Fibroblast of villous mesenchyme (primary cell): ENCODE measurements at regions not wholly inside any gene's neighbourhood (a gene's known extent, or its start where the extent isn't known, plus 50 kb on each side); places are given as distances from the start of the nearest gene placed in this dataset.
"Not testable (repeated sequence)": the region's sequence is repeated elsewhere in the genome, so short reads cannot be mapped to it uniquely, and the experiment has no call there.

ENCODE experiments used
- DNase-seq: peaks from one replicate; pipeline ENCODE4 v3.0.0-alpha.2; 2010; ENCODE audit warnings: low read depth
- H3K4me3 ChIP-seq: 2 replicates; pipeline ENCODE4 v1.5.1; 2011; ENCODE audit warnings: low read depth, mild to moderate bottlenecking, low read length
- TF ChIP-seq, protein P1 (sequence below): IDR thresholded peaks from 2 replicates; pipeline ENCODE4 v1.5.1; 2012; ENCODE audit warnings: low read depth, mild to moderate bottlenecking, low read length; ENCODE audit not compliant: insufficient read depth

DNA sequence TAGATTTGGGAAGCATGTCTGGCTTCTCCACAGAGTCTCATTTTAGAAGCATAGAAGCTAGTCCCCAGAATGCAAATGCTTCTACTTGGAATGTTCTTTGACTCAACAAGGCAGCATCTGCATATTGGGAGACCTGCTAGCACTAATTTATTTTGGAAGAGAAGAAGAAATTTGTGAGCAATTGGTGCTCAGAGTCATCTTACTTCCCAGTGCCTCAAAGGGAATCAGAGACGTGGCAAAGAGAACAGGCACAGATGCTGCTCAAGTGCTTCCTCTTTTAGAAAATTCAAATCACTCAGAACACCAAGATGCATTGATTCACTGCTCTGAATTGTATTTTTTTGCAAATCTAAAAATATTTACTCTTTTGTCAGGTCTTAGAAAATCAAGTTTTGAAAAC, 255.7 kb downstream of the BRINP2 start:
- H3K4me3 ChIP-seq = no peak overlapping the region
- TF ChIP-seq, protein P1, sequence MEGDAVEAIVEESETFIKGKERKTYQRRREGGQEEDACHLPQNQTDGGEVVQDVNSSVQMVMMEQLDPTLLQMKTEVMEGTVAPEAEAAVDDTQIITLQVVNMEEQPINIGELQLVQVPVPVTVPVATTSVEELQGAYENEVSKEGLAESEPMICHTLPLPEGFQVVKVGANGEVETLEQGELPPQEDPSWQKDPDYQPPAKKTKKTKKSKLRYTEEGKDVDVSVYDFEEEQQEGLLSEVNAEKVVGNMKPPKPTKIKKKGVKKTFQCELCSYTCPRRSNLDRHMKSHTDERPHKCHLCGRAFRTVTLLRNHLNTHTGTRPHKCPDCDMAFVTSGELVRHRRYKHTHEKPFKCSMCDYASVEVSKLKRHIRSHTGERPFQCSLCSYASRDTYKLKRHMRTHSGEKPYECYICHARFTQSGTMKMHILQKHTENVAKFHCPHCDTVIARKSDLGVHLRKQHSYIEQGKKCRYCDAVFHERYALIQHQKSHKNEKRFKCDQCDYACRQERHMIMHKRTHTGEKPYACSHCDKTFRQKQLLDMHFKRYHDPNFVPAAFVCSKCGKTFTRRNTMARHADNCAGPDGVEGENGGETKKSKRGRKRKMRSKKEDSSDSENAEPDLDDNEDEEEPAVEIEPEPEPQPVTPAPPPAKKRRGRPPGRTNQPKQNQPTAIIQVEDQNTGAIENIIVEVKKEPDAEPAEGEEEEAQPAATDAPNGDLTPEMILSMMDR = no peak
- no peak for DNase-seq

DNA sequence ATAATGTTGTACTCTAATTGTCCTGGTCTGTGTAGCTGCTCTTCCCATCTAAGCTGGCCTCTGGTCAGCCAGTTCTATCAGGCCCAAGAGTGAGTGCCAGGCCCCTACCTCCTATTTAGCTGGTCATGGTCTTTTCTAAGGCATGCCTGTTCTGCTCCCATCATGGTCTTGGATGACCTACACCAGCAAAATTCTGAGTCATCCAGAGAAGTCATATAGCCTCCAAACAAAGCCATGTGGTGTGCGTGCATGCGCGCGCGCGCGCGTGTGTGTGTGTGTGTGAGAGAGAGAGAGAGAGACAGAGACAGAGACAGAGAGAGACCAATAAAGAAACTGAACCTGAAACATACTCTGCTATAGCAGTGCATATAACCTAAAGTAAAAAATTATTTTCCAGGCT, 254.4 kb downstream of the BRINP2 start:
- TF ChIP-seq, protein P1 = no peak
- no peak for DNase-seq
- no peak overlapping the region for H3K4me3 ChIP-seq

DNA sequence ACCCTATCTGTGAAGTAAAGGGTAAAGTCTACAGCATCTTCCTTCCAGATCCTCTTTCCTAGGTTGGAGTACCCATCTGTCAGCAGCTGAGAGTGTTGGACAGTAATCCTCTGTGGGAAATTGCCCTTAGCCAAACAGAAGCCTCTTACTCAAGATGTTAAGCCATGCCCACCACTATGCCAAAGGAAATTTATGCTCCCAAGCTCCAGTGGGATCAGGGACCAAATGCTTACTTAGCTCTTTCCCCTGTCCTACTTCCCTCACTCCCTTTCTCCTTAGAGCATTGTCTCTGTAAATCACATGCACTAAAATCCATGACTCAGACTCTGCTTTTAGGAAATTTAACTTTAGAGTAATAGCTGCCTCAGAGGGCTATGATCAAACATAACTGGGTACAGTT, 254.0 kb downstream of the BRINP2 start:
- DNase-seq = no peak

DNA sequence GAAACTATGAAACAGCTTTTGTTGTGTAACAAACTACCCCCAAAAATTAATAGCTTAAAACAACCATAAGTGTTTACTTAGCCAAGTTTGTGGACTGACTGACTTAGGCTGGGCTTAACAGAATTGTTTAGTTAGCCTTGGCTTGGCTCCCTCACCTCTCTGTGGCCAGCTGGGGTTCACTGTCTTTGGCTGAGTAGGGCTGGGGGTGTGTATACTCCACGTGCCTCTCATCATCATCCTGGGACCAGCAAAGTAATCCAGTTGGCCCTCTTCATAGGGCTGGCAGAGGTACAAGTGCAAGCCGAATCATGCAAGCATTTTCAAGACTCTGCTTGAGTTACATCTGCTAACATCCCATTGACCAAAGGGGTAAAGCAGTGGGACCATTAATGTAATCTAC, 252.3 kb downstream of the BRINP2 start:
- DNase-seq = no peak
- H3K4me3 ChIP-seq = no peak overlapping the region
- TF ChIP-seq, protein P1 = no peak

More for the DNA sequence above, 254.0 kb downstream of the BRINP2 start:
- TF ChIP-seq, protein P1 = no peak
- H3K4me3 ChIP-seq = no peak overlapping the region

DNA sequence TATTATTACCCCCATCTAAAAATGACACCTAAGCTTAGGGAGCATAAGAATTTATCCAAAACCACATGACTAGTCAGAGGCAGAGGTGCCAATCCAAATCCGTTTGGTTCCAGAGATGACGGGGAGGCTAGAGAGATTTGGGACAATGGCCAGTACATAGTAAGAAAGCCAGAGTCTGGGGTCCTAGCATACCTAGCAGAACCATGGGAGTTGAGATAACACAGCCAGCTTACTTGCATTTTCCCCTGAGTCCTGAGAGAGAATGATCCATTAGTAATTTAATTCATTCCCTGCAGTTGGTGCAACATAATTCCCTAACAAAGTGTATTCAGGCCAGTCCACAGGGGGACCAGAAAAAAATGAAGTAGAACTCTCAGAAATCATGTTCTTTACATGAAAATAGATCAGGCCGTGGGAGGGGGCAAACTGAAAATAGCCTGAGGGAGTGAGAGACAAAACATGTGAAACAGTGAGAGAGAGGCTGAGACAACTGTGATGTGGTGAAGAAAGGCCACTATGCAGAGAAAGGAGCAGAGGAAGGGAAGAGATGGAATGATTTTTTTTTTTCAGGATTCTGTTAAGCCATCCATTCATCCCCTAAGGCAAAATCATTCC, 243.3 kb downstream of the BRINP2 start:
- TF ChIP-seq, protein P1 = no peak
- DNase-seq = no peak
- H3K4me3 ChIP-seq = no peak overlapping the region

DNA sequence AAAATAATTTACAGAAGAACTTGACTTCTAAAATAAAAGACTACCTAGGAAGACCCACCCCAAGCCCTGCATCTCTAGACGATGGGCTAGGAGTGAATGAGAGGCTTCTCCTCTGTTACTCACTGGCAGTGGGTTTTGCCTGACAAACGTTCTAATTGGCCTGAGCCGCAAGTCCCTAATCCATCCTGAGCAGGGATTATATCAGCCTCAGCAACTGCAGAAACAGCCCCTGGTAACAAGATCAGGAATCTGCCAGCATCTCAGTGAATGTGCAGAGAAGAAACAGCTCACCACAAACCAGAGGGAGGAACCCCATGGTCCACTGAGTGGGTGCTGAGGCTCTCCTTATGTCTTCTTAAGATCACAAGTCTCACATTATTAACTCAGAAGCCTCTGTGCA, 240.6 kb downstream of the BRINP2 start:
- TF ChIP-seq, protein P1 = no peak
- no peak for DNase-seq
- no peak overlapping the region for H3K4me3 ChIP-seq

DNA sequence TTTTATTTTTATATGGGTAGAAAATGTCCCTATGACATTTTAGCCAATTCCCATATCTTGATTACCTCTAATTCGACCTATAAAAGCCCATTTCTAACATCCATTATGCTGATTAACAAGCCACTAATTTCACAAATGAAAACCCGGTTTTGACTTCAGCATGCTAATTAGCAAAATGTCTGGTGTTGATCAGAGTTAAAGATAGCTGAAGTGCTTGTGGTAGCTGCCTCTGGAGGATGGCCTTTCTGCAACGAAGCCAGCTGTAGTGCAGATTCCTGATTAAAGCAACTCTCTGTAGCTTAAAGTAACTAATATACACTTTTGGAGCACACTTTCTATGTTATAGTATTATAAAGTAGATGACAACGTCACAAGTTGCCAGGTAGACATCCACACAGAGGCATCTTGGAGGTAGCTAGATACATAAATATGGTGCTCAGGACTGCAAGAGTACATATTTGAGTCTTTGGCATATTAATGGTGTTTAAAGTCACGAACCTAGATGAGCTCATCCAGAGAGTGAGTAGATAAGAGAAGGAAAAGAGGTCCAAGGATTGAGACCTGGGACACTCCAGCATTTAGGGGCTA, 239.5 kb downstream of the BRINP2 start:
- H3K4me3 ChIP-seq = no peak overlapping the region
- no peak for DNase-seq
- TF ChIP-seq, protein P1 = no peak

DNA sequence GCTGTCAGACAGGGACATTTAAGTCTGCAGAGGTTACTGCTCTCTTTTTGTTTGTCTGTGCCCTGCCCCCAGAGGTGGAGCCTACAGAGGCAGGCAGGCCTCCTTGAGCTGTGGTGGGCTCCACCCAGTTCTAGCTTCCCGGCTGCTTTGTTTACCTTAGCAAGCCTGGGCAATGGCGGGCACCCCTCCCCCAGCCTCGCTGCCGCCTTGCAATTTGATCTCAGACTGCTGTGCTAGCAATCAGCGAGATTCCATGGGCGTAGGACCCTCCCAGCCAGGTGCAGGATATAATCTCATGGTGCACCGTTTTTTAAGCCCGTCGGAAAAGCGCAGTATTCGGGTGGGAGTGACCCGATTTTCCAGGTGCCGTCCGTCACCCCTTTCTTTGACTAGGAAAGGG, 235.6 kb downstream of the BRINP2 start:
- not testable (repeated sequence) for DNase-seq, H3K4me3 ChIP-seq
